H9 (cell line): ENCODE measurements at regions not wholly inside any gene's neighbourhood (a gene's known extent, or its start where the extent isn't known, plus 50 kb on each side); places are given as distances from the start of the nearest gene placed in this dataset.

ENCODE experiments used
- DNase-seq: peaks from one replicate; pipeline ENCODE4 v3.0.0-alpha.2; 2017
- H2AFZ ChIP-seq: one replicate; pipeline ENCODE4 v1.6.1; 2013; ENCODE audit warnings: mild to moderate bottlenecking, low read length, control low read depth, moderate library complexity
- H2AK5ac ChIP-seq: 2 replicates; pipeline ENCODE4 v1.6.1; 2013; ENCODE audit warnings: low read length, control low read depth, mixed read lengths; ENCODE audit not compliant: insufficient read length
- H2BK120ac ChIP-seq: one replicate; pipeline ENCODE4 v1.6.1; 2013; ENCODE audit warnings: low read depth, mild to moderate bottlenecking, low read length, control low read depth, inconsistent platforms; ENCODE audit not compliant: poor library complexity, severe bottlenecking
- H2BK12ac ChIP-seq: 2 replicates; pipeline ENCODE4 v1.6.1; 2013; ENCODE audit warnings: low read length, control low read depth, mixed read lengths, low read depth; ENCODE audit not compliant: insufficient read length
- H2BK15ac ChIP-seq: 2 replicates; pipeline ENCODE4 v1.6.1; 2013; ENCODE audit warnings: low read depth, low read length, control low read depth
- H2BK20ac ChIP-seq: one replicate; pipeline ENCODE4 v1.6.1; 2013; ENCODE audit warnings: low read depth, mild to moderate bottlenecking, low read length, control low read depth, inconsistent platforms; ENCODE audit not compliant: poor library complexity, severe bottlenecking
- H2BK5ac ChIP-seq: 2 replicates; pipeline ENCODE4 v1.6.1; 2013; ENCODE audit warnings: low read length, control low read depth, mixed read lengths; ENCODE audit not compliant: insufficient read length
- H3K14ac ChIP-seq: 2 replicates; pipeline ENCODE4 v1.6.1; 2013; ENCODE audit warnings: low read length, control low read depth; ENCODE audit not compliant: insufficient read depth
- H3K18ac ChIP-seq: 2 replicates; pipeline ENCODE4 v1.6.1; 2013; ENCODE audit warnings: low read depth, mild to moderate bottlenecking, mixed read lengths, low read length, control low read depth; ENCODE audit not compliant: insufficient read length
- H3K23ac ChIP-seq: 2 replicates; pipeline ENCODE4 v1.6.1; 2013; ENCODE audit warnings: low read length, control low read depth, mixed read lengths, low read depth; ENCODE audit not compliant: insufficient read length
- H3K23me2 ChIP-seq: 2 replicates; pipeline ENCODE4 v1.6.1; 2013; ENCODE audit warnings: low read depth, mild to moderate bottlenecking, mixed read lengths, low read length, control low read depth; ENCODE audit not compliant: insufficient read length, poor library complexity, severe bottlenecking
- H3K27ac ChIP-seq: 2 replicates; pipeline ENCODE4 v1.5.1; 2013; ENCODE audit warnings: low read length, control low read depth, mixed read lengths, low read depth; ENCODE audit not compliant: insufficient read length
- H3K27me3 ChIP-seq: 2 replicates; pipeline ENCODE4 v1.6.1; 2013; ENCODE audit warnings: low read length, control low read depth, inconsistent platforms; ENCODE audit not compliant: insufficient read depth
- H3K4ac ChIP-seq: 2 replicates; pipeline ENCODE4 v1.6.1; 2013; ENCODE audit warnings: low read depth, mild to moderate bottlenecking, control low read depth, inconsistent platforms, low read length, moderate library complexity
- H3K4me1 ChIP-seq: 2 replicates; pipeline ENCODE4 v1.6.1; 2013; ENCODE audit warnings: low read length, control low read depth, inconsistent platforms; ENCODE audit not compliant: insufficient read depth
- H3K4me2 ChIP-seq: 2 replicates; pipeline ENCODE4 v1.6.1; 2013; ENCODE audit warnings: low read length, control low read depth, mixed read lengths; ENCODE audit not compliant: insufficient read length, insufficient read depth
- H3K56ac ChIP-seq: 2 replicates; pipeline ENCODE4 v1.6.1; 2013; ENCODE audit warnings: low read depth, mild to moderate bottlenecking, mixed read lengths, low read length, control low read depth; ENCODE audit not compliant: insufficient read length
- H3K79me1 ChIP-seq: 2 replicates; pipeline ENCODE4 v1.6.1; 2013; ENCODE audit warnings: low read depth, mild to moderate bottlenecking, moderate library complexity, low read length, control low read depth, inconsistent platforms; ENCODE audit not compliant: insufficient read depth, poor library complexity, severe bottlenecking
- H3K79me2 ChIP-seq: 2 replicates; pipeline ENCODE4 v1.6.1; 2013; ENCODE audit warnings: low read length, control low read depth, inconsistent platforms; ENCODE audit not compliant: insufficient read depth
- H3K9ac ChIP-seq: 2 replicates; pipeline ENCODE4 v1.6.1; 2013; ENCODE audit warnings: low read length, control low read depth, mixed read lengths; ENCODE audit not compliant: insufficient read length; ENCODE audit errors: extremely low read depth
- H3K9me3 ChIP-seq: one replicate; pipeline ENCODE4 v1.6.1; 2013; ENCODE audit warnings: low read depth, low read length, inconsistent platforms; ENCODE audit not compliant: control insufficient read depth
- H3T11ph ChIP-seq: one replicate; pipeline ENCODE4 v1.6.1; 2013; ENCODE audit warnings: mild to moderate bottlenecking, low read length, control low read depth, inconsistent platforms
- H4K20me1 ChIP-seq: one replicate; pipeline ENCODE4 v1.6.1; 2013; ENCODE audit not compliant: control insufficient read depth, insufficient read length, insufficient read depth
- H4K5ac ChIP-seq: 2 replicates; pipeline ENCODE4 v1.6.1; 2013; ENCODE audit warnings: low read depth, mild to moderate bottlenecking, mixed read lengths, low read length, control low read depth; ENCODE audit not compliant: insufficient read length
- H4K8ac ChIP-seq: replicated peaks from 2 replicates; pipeline ENCODE4 v1.6.1; 2013; ENCODE audit warnings: low read length, control low read depth, mixed read lengths, low read depth; ENCODE audit not compliant: insufficient read length
- H4K91ac ChIP-seq: 2 replicates; pipeline ENCODE4 v1.6.1; 2013; ENCODE audit warnings: low read depth, mild to moderate bottlenecking, moderate library complexity, mixed read lengths, low read length, control low read depth; ENCODE audit not compliant: insufficient read length
- H3K27ac Mint-ChIP-seq, 3 experiments: 2 replicates in 2 of 3; 3 replicates in 1 of 3; pipeline ENCODE4 v1.8.0; 2020 to 2021; ENCODE audit warnings: mixed read lengths in 3 of 3, mild to moderate bottlenecking in 1 of 3, moderate library complexity in 1 of 3
- H3K27me3 Mint-ChIP-seq: 2 replicates; pipeline ENCODE4 v1.8.0; 2021; ENCODE audit warnings: low read depth, mild to moderate bottlenecking, moderate library complexity, mixed read lengths
- H3K36me3 Mint-ChIP-seq, 3 experiments: 2 replicates in 2 of 3; 3 replicates in 1 of 3; pipeline ENCODE4 v1.8.0; 2020 to 2021; ENCODE audit warnings: low read depth in 3 of 3, mixed read lengths in 3 of 3; ENCODE audit not compliant: insufficient read depth in 1 of 3
- H3K4me1 Mint-ChIP-seq, 2 experiments: 2 replicates each; pipeline ENCODE4 v1.8.0; 2020; ENCODE audit warnings: mixed read lengths in 2 of 2
- H3K4me3 Mint-ChIP-seq, 2 experiments: 2 replicates in 1 of 2; 3 replicates in 1 of 2; pipeline ENCODE4 v1.8.0; 2020 to 2021; ENCODE audit warnings: mild to moderate bottlenecking in 2 of 2, mixed read lengths in 2 of 2, moderate library complexity in 1 of 2
- H3K9me3 Mint-ChIP-seq, 2 experiments: 2 replicates in 1 of 2; 3 replicates in 1 of 2; pipeline ENCODE4 v1.8.0; 2020; ENCODE audit warnings: mild to moderate bottlenecking in 2 of 2, mixed read lengths in 2 of 2, moderate library complexity in 1 of 2
- CTCF ChIP-seq: fragments of 200-600 bp; sonication (generic); conservative IDR thresholded peaks from 3 replicates; pipeline ENCODE4 v1.8.0; 2021; ENCODE audit warnings: antibody characterized with exemption, mild to moderate bottlenecking
- WGBS: extraction: QIAGEN DNeasy Blood & Tissue Kit; methylation state at CpG from one replicate; pipeline ENCODE4 v1.1.7; 2013; ENCODE audit warnings: missing lambda C conversion rate, low lambda C conversion rate, mixed read lengths; ENCODE audit not compliant: insufficient read length; ENCODE audit errors: extremely low coverage; 5-methylcytosine and 5-hydroxymethylcytosine counted together

DNA sequence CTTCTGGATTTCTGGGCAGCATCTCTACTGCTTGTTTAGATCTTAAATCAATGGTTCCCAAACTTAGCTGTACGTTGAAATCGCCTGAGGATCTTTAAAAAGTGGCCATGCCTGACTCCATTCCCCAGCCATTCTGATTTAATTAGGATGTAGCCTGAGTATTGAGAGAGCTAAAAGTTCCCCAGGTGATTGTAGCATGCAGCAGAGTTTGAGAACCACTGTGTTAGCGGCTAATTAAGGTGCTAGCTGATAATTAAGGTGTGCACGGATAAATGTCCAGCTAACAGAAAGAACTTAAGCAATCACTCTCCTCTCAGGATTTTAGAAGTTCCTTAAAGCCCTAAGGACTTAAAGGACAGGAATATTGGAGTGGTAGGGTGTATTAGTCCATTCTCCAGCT, 89.1 kb downstream of the NMUR2 start:
- no peak overlapping the region for H3K56ac ChIP-seq
- no peak overlapping the region for H3K14ac ChIP-seq
- no peak overlapping the region for H2BK5ac ChIP-seq
- H2BK120ac ChIP-seq = no peak overlapping the region
- H3K4ac ChIP-seq = no peak overlapping the region
- no peak overlapping the region for H2AK5ac ChIP-seq
- H3K9ac ChIP-seq = no peak overlapping the region
- H2BK15ac ChIP-seq = no peak overlapping the region
- H4K5ac ChIP-seq = no peak overlapping the region
- H3K4me1 ChIP-seq = no peaks in the 10 kb centered on the region
- H3K27ac ChIP-seq = no peak overlapping the region
- H3K79me1 ChIP-seq = no peaks in the 10 kb centered on the region
- H2BK20ac ChIP-seq = no peak overlapping the region
- no peak for DNase-seq
- H3K27ac Mint-ChIP-seq = no peak overlapping the region
- H2BK12ac ChIP-seq = no peak overlapping the region
- no peaks in the 10 kb centered on the region for H4K20me1 ChIP-seq
- H3K23ac ChIP-seq = no peak overlapping the region
- no peak for TF ChIP-seq CTCF
- WGBS = no CpG with 5 or more reads among the region's 4 CpGs
- no peaks in the 10 kb centered on the region for H3K36me3 Mint-ChIP-seq
- H4K91ac ChIP-seq = no peak overlapping the region
- no peaks in the 10 kb centered on the region for H3K23me2 ChIP-seq
- no peaks in the 10 kb centered on the region for H3K4me1 Mint-ChIP-seq
- H3K4me3 Mint-ChIP-seq = no peak overlapping the region
- H3K27me3 ChIP-seq = no peaks in the 10 kb centered on the region
- H3T11ph ChIP-seq = no peak overlapping the region
- H4K8ac ChIP-seq = no peak overlapping the region
- H3K27me3 Mint-ChIP-seq = peaks cover 48% of the 10 kb centered on the region
- no peak overlapping the region for H3K18ac ChIP-seq
- no peaks in the 10 kb centered on the region for H3K79me2 ChIP-seq
- no peaks in the 10 kb centered on the region; a peak in 1 of 5 replicates for H3K9me3 Mint-ChIP-seq
- H3K4me2 ChIP-seq = no peak overlapping the region
- no peaks in the 10 kb centered on the region for H3K9me3 ChIP-seq
- no peak overlapping the region for H2AFZ ChIP-seq
